ENCODE measurements at regions not wholly inside any gene's neighbourhood (a gene's known extent, or its start where the extent isn't known, plus 50 kb on each side); places are given as distances from the start of the nearest gene placed in this dataset.
A peak's percentile ranks its signal among the peaks of the same experiment; 100 is the strongest.

GRCh38 chr18:38963943-38964660, 1398.5 kb upstream of the CELF4 start:
- no peak for DNase-seq

- DNase-seq, result peak; percentile 65
These were observed 1396.3 kb upstream of the CELF4 start for GRCh38 chr18:38961880-38962279.

- DNase-seq, result no peak
These were observed 1392.1 kb upstream of the CELF4 start for GRCh38 chr18:38957736-38958135.

GRCh38 chr18:38956068-38956467, 1390.5 kb upstream of the CELF4 start:
- DNase-seq, result no peak

- DNase-seq, result peak; percentile 42
These were observed 1386.0 kb upstream of the CELF4 start for GRCh38 chr18:38951633-38952032.

- DNase-seq, result peak; percentile 63
These were observed 1382.8 kb upstream of the CELF4 start for GRCh38 chr18:38948436-38948835.

- no peak for DNase-seq
These were observed 1378.9 kb upstream of the CELF4 start for GRCh38 chr18:38944446-38945024.

- no peak for DNase-seq
These were observed 1376.3 kb upstream of the CELF4 start for GRCh38 chr18:38941711-38942561.

- peak; percentile 92 for DNase-seq
These were observed 1375.4 kb upstream of the CELF4 start for GRCh38 chr18:38940863-38941531.

- no peak for DNase-seq
These were observed 1374.9 kb upstream of the CELF4 start for GRCh38 chr18:38940475-38940862.

- peak; percentile 38 for DNase-seq
These were observed 1368.4 kb upstream of the CELF4 start for GRCh38 chr18:38933910-38934510.

GRCh38 chr18:38933322-38933721, 1367.7 kb upstream of the CELF4 start:
- no peak for DNase-seq

- DNase-seq, result no peak
These were observed 1367.2 kb upstream of the CELF4 start for GRCh38 chr18:38932752-38933151.

GRCh38 chr18:38931754-38932050, 1366.1 kb upstream of the CELF4 start:
- DNase-seq, result no peak

- no peak for DNase-seq
These were observed 1365.5 kb upstream of the CELF4 start for GRCh38 chr18:38930881-38931753.

- no peak for DNase-seq
These were observed 1357.9 kb upstream of the CELF4 start for GRCh38 chr18:38923540-38923939.

GRCh38 chr18:38923126-38923525, 1357.5 kb upstream of the CELF4 start:
- peak; percentile 83 for DNase-seq

- peak; percentile 29 for DNase-seq
These were observed 1344.4 kb upstream of the CELF4 start for GRCh38 chr18:38909972-38910371.

GRCh38 chr18:38902796-38903195, 1337.2 kb upstream of the CELF4 start:
- no peak for DNase-seq

GRCh38 chr18:38900445-38900844, 1334.8 kb upstream of the CELF4 start:
- DNase-seq, result no peak

- DNase-seq, result no peak
These were observed 1334.4 kb upstream of the CELF4 start for GRCh38 chr18:38900031-38900430.

GRCh38 chr18:38899252-38899651, 1333.7 kb upstream of the CELF4 start:
- DNase-seq, result no peak

All from DMS53 (cell line).